ENCODE measurements at regions not wholly inside any gene's neighbourhood (a gene's known extent, or its start where the extent isn't known, plus 50 kb on each side); places are given as distances from the start of the nearest gene placed in this dataset.
"Not testable (repeated sequence)": the region's sequence is repeated elsewhere in the genome, so short reads cannot be mapped to it uniquely, and the experiment has no call there.

- intact Hi-C loops (cut with micrococcal nuclease; ENCODE audit: unreplicated experiment): no loop called here
- Histone ChIP-seq H3K36me3 (ENCODE audit: insufficient read depth, low read length, poor library complexity, severe bottlenecking) (no peaks in the 10 kb centered on the region), H3K4me1 (ENCODE audit: insufficient read depth, low read length, poor library complexity, severe bottlenecking) (no peaks in the 10 kb centered on the region), H3K27ac (ENCODE audit: low read depth, low read length, poor library complexity, severe bottlenecking) (no peak overlapping the region), H3K4me3 (ENCODE audit: low read depth, low read length, poor library complexity, severe bottlenecking) (no peak overlapping the region), H3K9me3 (ENCODE audit: low read depth, low read length, poor library complexity, severe bottlenecking) (no peaks in the 10 kb centered on the region), H3K27me3 (replicated peaks; ENCODE audit: insufficient read depth, low read depth, low read length, poor library complexity) (peaks cover 50% of the 10 kb centered on the region)
- CTCF ChIA-PET: no interaction called here
- DNase-seq (ENCODE audit: low spot score): no peak
- no TSS peak for BruUV-seq (replicated peaks)
- TF ChIP-seq, protein P1, sequence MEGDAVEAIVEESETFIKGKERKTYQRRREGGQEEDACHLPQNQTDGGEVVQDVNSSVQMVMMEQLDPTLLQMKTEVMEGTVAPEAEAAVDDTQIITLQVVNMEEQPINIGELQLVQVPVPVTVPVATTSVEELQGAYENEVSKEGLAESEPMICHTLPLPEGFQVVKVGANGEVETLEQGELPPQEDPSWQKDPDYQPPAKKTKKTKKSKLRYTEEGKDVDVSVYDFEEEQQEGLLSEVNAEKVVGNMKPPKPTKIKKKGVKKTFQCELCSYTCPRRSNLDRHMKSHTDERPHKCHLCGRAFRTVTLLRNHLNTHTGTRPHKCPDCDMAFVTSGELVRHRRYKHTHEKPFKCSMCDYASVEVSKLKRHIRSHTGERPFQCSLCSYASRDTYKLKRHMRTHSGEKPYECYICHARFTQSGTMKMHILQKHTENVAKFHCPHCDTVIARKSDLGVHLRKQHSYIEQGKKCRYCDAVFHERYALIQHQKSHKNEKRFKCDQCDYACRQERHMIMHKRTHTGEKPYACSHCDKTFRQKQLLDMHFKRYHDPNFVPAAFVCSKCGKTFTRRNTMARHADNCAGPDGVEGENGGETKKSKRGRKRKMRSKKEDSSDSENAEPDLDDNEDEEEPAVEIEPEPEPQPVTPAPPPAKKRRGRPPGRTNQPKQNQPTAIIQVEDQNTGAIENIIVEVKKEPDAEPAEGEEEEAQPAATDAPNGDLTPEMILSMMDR (conservative IDR thresholded peaks at IDR 0.05; ENCODE audit: low read depth, low read length): no peak
- TF ChIP-seq EZH2 (IDR thresholded peaks at IDR 0.05; ENCODE audit: borderline replicate concordance, low read depth, low read length, poor library complexity, severe bottlenecking): no peak
- POLR2A ChIA-PET (ENCODE audit: low non-redundant PET): no interaction called here
Measured at GRCh38 chr20:25860531-25861150, 164.0 kb upstream of the ZNF337 start.

DNA sequence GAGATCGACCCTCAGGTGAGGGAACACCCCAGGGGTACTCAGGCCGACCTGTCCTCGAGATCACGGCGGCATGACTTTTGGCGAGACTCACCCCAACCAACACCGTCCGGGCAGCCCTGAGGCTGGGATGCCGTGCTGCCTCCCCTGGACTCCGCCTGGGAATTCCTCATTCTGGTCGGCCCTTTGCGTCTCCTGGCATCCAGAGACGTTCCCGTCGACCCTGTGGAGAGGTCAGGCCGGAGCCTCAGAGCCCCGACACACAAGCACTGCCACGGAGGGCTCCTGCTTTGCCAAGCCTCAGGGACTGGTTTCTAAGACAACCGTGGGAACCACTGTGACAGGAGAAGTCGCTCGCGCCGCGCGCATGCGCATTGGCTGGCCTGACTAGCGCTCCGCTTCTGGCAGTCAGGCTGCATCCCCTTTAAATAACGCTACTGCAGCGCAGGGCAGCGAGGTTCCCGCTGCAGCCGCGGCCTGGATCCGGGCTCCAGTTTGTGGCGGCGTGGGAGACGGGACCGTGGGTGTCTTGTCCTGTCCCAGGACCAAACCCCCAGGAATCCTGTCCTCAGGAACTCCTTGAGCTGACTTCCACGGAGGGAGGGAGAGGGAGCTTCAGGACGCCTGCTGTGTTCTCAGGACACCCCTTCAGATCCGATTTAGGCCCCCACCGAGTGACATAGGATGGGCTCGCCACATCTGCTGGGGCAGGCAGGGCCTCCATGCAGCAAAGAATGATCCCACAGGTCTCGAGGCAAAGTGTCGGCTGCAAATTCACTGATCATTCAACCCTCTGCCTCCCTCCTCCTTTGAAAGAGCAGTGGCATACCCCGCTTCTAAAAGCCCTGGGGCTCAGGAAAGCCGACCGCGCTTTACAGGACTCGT lies 163.2 kb upstream of the ZNF337 start:
- Histone ChIP-seq H3K4me3 (ENCODE audit: low read depth, low read length, poor library complexity, severe bottlenecking) (no peak overlapping the region), H3K36me3 (ENCODE audit: insufficient read depth, low read length, poor library complexity, severe bottlenecking) (no peaks in the 10 kb centered on the region), H3K27me3 (replicated peaks; ENCODE audit: insufficient read depth, low read depth, low read length, poor library complexity) (peaks cover 43% of the 10 kb centered on the region), H3K9me3 (ENCODE audit: low read depth, low read length, poor library complexity, severe bottlenecking) (no peaks in the 10 kb centered on the region), H3K27ac (ENCODE audit: low read depth, low read length, poor library complexity, severe bottlenecking) (no peak overlapping the region), H3K4me1 (ENCODE audit: insufficient read depth, low read length, poor library complexity, severe bottlenecking) (no peaks in the 10 kb centered on the region)
- intact Hi-C loops (cut with micrococcal nuclease; ENCODE audit: unreplicated experiment): no loop called here
- TF ChIP-seq, protein P1 (conservative IDR thresholded peaks at IDR 0.05; ENCODE audit: low read depth, low read length): no peak
- no peak for TF ChIP-seq EZH2 (IDR thresholded peaks at IDR 0.05; ENCODE audit: borderline replicate concordance, low read depth, low read length, poor library complexity, severe bottlenecking)
- ChIA-PET CTCF (no interaction called here), POLR2A (ENCODE audit: low non-redundant PET) (no interaction called here)
- BruUV-seq (replicated peaks): no TSS peak
- DNase-seq (ENCODE audit: low spot score): peak; percentile 67

DNA sequence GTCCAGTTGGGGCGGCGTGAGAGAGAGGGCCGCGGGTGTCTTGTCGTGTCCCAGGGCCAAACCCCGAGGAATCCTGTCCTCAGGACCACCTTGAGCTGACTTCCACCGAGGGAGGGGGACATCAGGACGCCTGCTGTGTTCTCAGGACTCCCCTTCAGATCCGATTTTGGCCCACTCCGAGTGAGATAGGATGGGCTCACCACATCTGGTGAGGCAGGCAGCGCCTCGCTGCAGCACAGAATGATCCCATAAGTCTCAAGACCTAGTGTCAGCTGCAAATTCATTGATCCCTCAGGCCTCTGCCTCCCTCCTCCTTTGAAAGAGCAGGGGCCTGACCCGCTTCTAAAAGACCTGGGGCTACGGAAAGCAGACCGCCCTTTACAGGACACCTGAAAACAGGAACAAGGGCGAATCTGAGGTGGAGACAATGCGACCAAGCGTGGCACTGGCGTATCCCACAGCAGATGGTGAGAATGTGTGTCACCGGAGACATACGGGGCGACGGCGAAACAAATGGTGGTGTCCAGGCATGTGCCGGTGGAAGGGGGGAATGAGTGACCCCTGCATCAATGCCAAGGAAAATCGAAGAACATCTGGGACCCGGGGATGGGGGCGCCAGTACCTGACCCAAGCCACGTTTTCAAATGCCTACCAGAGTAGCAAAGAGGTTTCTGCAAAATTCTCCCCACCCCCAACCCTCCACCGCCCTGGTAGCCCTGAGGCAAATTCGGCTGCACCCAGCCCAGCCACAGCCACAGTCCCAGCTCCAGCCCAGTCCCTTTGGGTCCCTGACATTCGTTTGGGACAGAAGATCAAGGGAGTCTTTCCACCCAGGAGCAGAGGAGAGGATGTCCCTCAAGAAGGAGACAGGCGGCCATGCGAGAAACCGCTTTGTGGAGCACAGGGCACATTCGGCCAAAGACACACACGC lies 162.1 kb upstream of the ZNF337 start:
- Histone ChIP-seq H3K27ac (ENCODE audit: low read depth, low read length, poor library complexity, severe bottlenecking) (no peak overlapping the region), H3K27me3 (replicated peaks; ENCODE audit: insufficient read depth, low read depth, low read length, poor library complexity) (peaks cover 31% of the 10 kb centered on the region), H3K9me3 (ENCODE audit: low read depth, low read length, poor library complexity, severe bottlenecking) (no peaks in the 10 kb centered on the region), H3K4me1 (ENCODE audit: insufficient read depth, low read length, poor library complexity, severe bottlenecking) (no peaks in the 10 kb centered on the region), H3K36me3 (ENCODE audit: insufficient read depth, low read length, poor library complexity, severe bottlenecking) (no peaks in the 10 kb centered on the region), H3K4me3 (ENCODE audit: low read depth, low read length, poor library complexity, severe bottlenecking) (no peak overlapping the region)
- intact Hi-C loops (cut with micrococcal nuclease; ENCODE audit: unreplicated experiment): no loop called here
- TF ChIP-seq, protein P1 (conservative IDR thresholded peaks at IDR 0.05; ENCODE audit: low read depth, low read length): no peak
- TF ChIP-seq EZH2 (IDR thresholded peaks at IDR 0.05; ENCODE audit: borderline replicate concordance, low read depth, low read length, poor library complexity, severe bottlenecking): no peak
- POLR2A ChIA-PET (ENCODE audit: low non-redundant PET): no interaction called here
- no peak for DNase-seq (ENCODE audit: low spot score)
- CTCF ChIA-PET: no interaction called here
- BruUV-seq (replicated peaks): no TSS peak

GRCh38 chr20:25857091-25857788 lies 160.6 kb upstream of the ZNF337 start:
- H3K27ac ChIP-seq (ENCODE audit: low read depth, low read length, poor library complexity, severe bottlenecking); H3K4me3 ChIP-seq (ENCODE audit: low read depth, low read length, poor library complexity, severe bottlenecking); BruUV-seq (replicated peaks); DNase-seq (ENCODE audit: low spot score); CTCF ChIA-PET; intact Hi-C loops (cut with micrococcal nuclease; ENCODE audit: unreplicated experiment); H3K4me1 ChIP-seq (ENCODE audit: insufficient read depth, low read length, poor library complexity, severe bottlenecking); H3K36me3 ChIP-seq (ENCODE audit: insufficient read depth, low read length, poor library complexity, severe bottlenecking); H3K9me3 ChIP-seq (ENCODE audit: low read depth, low read length, poor library complexity, severe bottlenecking); POLR2A ChIA-PET (ENCODE audit: low non-redundant PET): not testable (repeated sequence)
- peaks cover 16% of the 10 kb centered on the region for H3K27me3 ChIP-seq (replicated peaks; ENCODE audit: insufficient read depth, low read depth, low read length, poor library complexity)
